H1 (cell line): ENCODE measurements at regions not wholly inside any gene's neighbourhood (a gene's known extent, or its start where the extent isn't known, plus 50 kb on each side); places are given as distances from the start of the nearest gene placed in this dataset.
A peak's percentile ranks its signal among the peaks of the same experiment; 100 is the strongest.

Experiments used
- CTCF ChIA-PET: fragments of 300-600 bp; sonication (Branson Sonifier 250); formaldehyde crosslinking; loops from one replicate; lab custom pipeline; 2021; ENCODE audit not compliant: partially characterized antibody; lab: Charles Lee
- POLR2A ChIA-PET: fragments of 300-600 bp; sonication (Branson Sonifier 250); formaldehyde crosslinking; loops from one replicate; lab custom pipeline; 2021; ENCODE audit warnings: inconsistent platforms; ENCODE audit not compliant: partially characterized antibody; lab: Charles Lee
- DNase-seq, 2 experiments: peaks; one replicate each; pipeline versions ENCODE4 v3.0.0 to v3.0.0-alpha.2; 2010 to 2022; ENCODE audit warnings: low spot score in 2 of 2, low read depth in 1 of 2, mixed read lengths in 1 of 2
- FAIRE-seq: peaks from 2 replicates; lab custom pipeline; 2011; peaks lifted over from hg19 to GRCh38; lab: Jason Lieb, UNC
- H2AFZ ChIP-seq: 2 replicates; pipeline ENCODE4 v1.8.1; 2012; ENCODE audit warnings: low read length, inconsistent platforms
- H2AK5ac ChIP-seq: 2 replicates; pipeline ENCODE4 v1.6.1; 2013; ENCODE audit warnings: low read depth, low read length
- H2BK120ac ChIP-seq: replicated peaks from 2 replicates; pipeline ENCODE3; 2013; ENCODE audit warnings: low read depth, low read length, inconsistent platforms
- H2BK12ac ChIP-seq: 2 replicates; pipeline ENCODE4 v1.6.1; 2013; ENCODE audit warnings: low read depth, low read length
- H2BK15ac ChIP-seq: 2 replicates; pipeline ENCODE4 v1.6.1; 2013; ENCODE audit warnings: low read length
- H2BK20ac ChIP-seq: 2 replicates; pipeline ENCODE4 v1.6.1; 2013; ENCODE audit warnings: low read length
- H2BK5ac ChIP-seq: 2 replicates; pipeline ENCODE4 v1.6.1; 2013; ENCODE audit warnings: low read depth, low read length
- H3K14ac ChIP-seq: 2 replicates; pipeline ENCODE4 v1.6.1; 2013; ENCODE audit warnings: inconsistent platforms; ENCODE audit not compliant: insufficient read length
- H3K18ac ChIP-seq: 2 replicates; pipeline ENCODE4 v1.6.1; 2013; ENCODE audit warnings: low read length; ENCODE audit errors: extremely low read depth
- H3K23ac ChIP-seq: 2 replicates; pipeline ENCODE4 v1.6.1; 2013; ENCODE audit warnings: inconsistent platforms; ENCODE audit not compliant: insufficient read length
- H3K23me2 ChIP-seq: 2 replicates; pipeline ENCODE4 v1.6.1; 2013; ENCODE audit warnings: low read depth, low read length
- H3K27ac ChIP-seq: 2 replicates; pipeline ENCODE4 v1.6.1; 2011; ENCODE audit warnings: low read depth, low read length, inconsistent platforms
- H3K27me3 ChIP-seq, 4 experiments: replicated peaks in 1 of 4; 1 replicate in 1 of 4; 2 replicates in 3 of 4; pipeline versions ENCODE4 v1.6.1 to v1.8.1; 2011 to 2013; ENCODE audit warnings: low read length in 3 of 4, mild to moderate bottlenecking in 3 of 4, inconsistent platforms in 2 of 4, mixed read lengths in 2 of 4, moderate library complexity in 1 of 4; ENCODE audit not compliant: control insufficient read depth in 3 of 4, insufficient read depth in 3 of 4; ENCODE audit errors: extremely low read depth in 1 of 4
- H3K36me3 ChIP-seq, 4 experiments: 2 replicates each; pipeline versions ENCODE4 v1.6.1 to v1.8.1; 2011 to 2013; ENCODE audit warnings: mild to moderate bottlenecking in 4 of 4, low read length in 3 of 4, moderate library complexity in 2 of 4, control low read depth in 1 of 4, inconsistent platforms in 1 of 4; ENCODE audit not compliant: insufficient read depth in 4 of 4, control insufficient read depth in 2 of 4
- H3K4ac ChIP-seq: replicated peaks from 2 replicates; pipeline ENCODE3; 2013; ENCODE audit warnings: low read length, low read depth, mixed read lengths, inconsistent platforms; ENCODE audit not compliant: insufficient read length
- H3K4me1 ChIP-seq, 4 experiments: replicated peaks in 1 of 4; 1 replicate in 1 of 4; 2 replicates in 3 of 4; pipeline versions ENCODE4 v1.6.1 to v1.8.1; 2011 to 2013; ENCODE audit warnings: low read length in 3 of 4, inconsistent platforms in 2 of 4, mixed read lengths in 1 of 4; ENCODE audit not compliant: insufficient read depth in 4 of 4, control insufficient read depth in 3 of 4
- H3K4me2 ChIP-seq, 2 experiments: 2 replicates each; pipeline versions ENCODE4 v1.6.1 to v1.8.1; 2011 to 2013; ENCODE audit warnings: low read depth in 2 of 2, low read length in 2 of 2, control low read depth in 1 of 2, inconsistent platforms in 1 of 2, mild to moderate bottlenecking in 1 of 2; ENCODE audit not compliant: insufficient read depth in 1 of 2
- H3K4me3 ChIP-seq, 4 experiments: fragments of 200-600, 300-600 bp in 1 of 4; sonication (generic), shearing (Covaris generic), sonication (Bioruptor Twin) in 1 of 4; 2 replicates each; pipeline versions ENCODE4 v1.5.1 to v1.8.1; 2011 to 2016; ENCODE audit warnings: low read length in 4 of 4, low read depth in 3 of 4, control low read depth in 2 of 4, inconsistent platforms in 2 of 4, mild to moderate bottlenecking in 2 of 4, mixed read lengths in 1 of 4, moderate library complexity in 1 of 4; ENCODE audit not compliant: insufficient read depth in 2 of 4; ENCODE audit errors: extremely low read depth in 1 of 4
- H3K56ac ChIP-seq: replicated peaks from 2 replicates; pipeline ENCODE3; 2013; ENCODE audit warnings: low read depth, mild to moderate bottlenecking, mixed read lengths, low read length, inconsistent platforms; ENCODE audit not compliant: insufficient read length
- H3K79me1 ChIP-seq: 2 replicates; pipeline ENCODE4 v1.6.1; 2013; ENCODE audit warnings: low read depth, low read length, control low read depth
- H3K79me2 ChIP-seq, 2 experiments: 2 replicates each; pipeline versions ENCODE4 v1.6.1 to v1.8.1; 2012 to 2013; ENCODE audit warnings: low read length in 2 of 2, mild to moderate bottlenecking in 2 of 2, inconsistent platforms in 1 of 2; ENCODE audit not compliant: insufficient read depth in 2 of 2, control insufficient read depth in 1 of 2
- H3K9ac ChIP-seq, 4 experiments: replicated peaks in 1 of 4; 1 replicate in 1 of 4; 2 replicates in 3 of 4; pipeline versions ENCODE4 v1.6.1 to v1.8.1; 2011 to 2013; ENCODE audit warnings: low read depth in 3 of 4, low read length in 3 of 4, control low read depth in 2 of 4, mild to moderate bottlenecking in 2 of 4, moderate library complexity in 2 of 4, inconsistent platforms in 1 of 4; ENCODE audit errors: extremely low read depth in 1 of 4
- H3K9me3 ChIP-seq, 2 experiments: 2 replicates each; pipeline versions ENCODE4 v1.6.1 to v1.8.1; 2012 to 2013; ENCODE audit warnings: mild to moderate bottlenecking in 2 of 2, moderate library complexity in 2 of 2, control low read depth in 1 of 2, inconsistent platforms in 1 of 2, low read depth in 1 of 2, low read length in 1 of 2, mixed read lengths in 1 of 2; ENCODE audit not compliant: insufficient read depth in 2 of 2
- H4K20me1 ChIP-seq, 2 experiments: replicated peaks in 1 of 2; 2 replicates each; pipeline versions ENCODE3 to v1.8.1; 2011 to 2013; ENCODE audit warnings: inconsistent platforms in 2 of 2, low read length in 2 of 2, mild to moderate bottlenecking in 1 of 2; ENCODE audit not compliant: insufficient read depth in 2 of 2, control insufficient read depth in 1 of 2
- H4K5ac ChIP-seq: 2 replicates; pipeline ENCODE4 v1.6.1; 2013; ENCODE audit warnings: low read length, low read depth, mixed read lengths, inconsistent platforms; ENCODE audit not compliant: insufficient read length
- H4K8ac ChIP-seq: 2 replicates; pipeline ENCODE4 v1.8.0; 2013; ENCODE audit warnings: mild to moderate bottlenecking, moderate library complexity, low read length, inconsistent platforms; ENCODE audit not compliant: insufficient read depth; ENCODE audit errors: extremely low read depth
- H4K91ac ChIP-seq: replicated peaks from 2 replicates; pipeline ENCODE3; 2013; ENCODE audit warnings: low read length, mixed read lengths, inconsistent platforms; ENCODE audit not compliant: insufficient read length
- CEBPB ChIP-seq: IDR thresholded peaks from 2 replicates; pipeline ENCODE4 v1.6.1; 2012; ENCODE audit warnings: low read depth, low read length
- CHD1 ChIP-seq: IDR thresholded peaks from 2 replicates; pipeline ENCODE4 v1.6.1; 2012; ENCODE audit warnings: low read depth, low read length, improper control_type of control experiment
- EZH2 ChIP-seq: fragments of 200-600 bp; sonication (generic); IDR thresholded peaks from 2 replicates; pipeline ENCODE4 v1.7.1; 2012; ENCODE audit warnings: low read depth, mild to moderate bottlenecking, moderate library complexity, low read length, inconsistent platforms; ENCODE audit not compliant: severe bottlenecking
- WGBS, 2 experiments: shearing (Covaris generic) in 1 of 2; methylation state at CpG; one replicate each; pipeline versions ENCODE4 v1.1.6 to v1.1.7; 2013 to 2015; ENCODE audit warnings: low lambda C conversion rate in 2 of 2, mixed read lengths in 2 of 2, inconsistent platforms in 1 of 2, low coverage in 1 of 2, missing lambda C conversion rate in 1 of 2; ENCODE audit not compliant: insufficient replicate concordance in 2 of 2, insufficient coverage in 1 of 2, insufficient read length in 1 of 2; ENCODE audit errors: extremely low coverage in 1 of 2, missing lambda C conversion rate in 1 of 2; 5-methylcytosine and 5-hydroxymethylcytosine counted together

DNA sequence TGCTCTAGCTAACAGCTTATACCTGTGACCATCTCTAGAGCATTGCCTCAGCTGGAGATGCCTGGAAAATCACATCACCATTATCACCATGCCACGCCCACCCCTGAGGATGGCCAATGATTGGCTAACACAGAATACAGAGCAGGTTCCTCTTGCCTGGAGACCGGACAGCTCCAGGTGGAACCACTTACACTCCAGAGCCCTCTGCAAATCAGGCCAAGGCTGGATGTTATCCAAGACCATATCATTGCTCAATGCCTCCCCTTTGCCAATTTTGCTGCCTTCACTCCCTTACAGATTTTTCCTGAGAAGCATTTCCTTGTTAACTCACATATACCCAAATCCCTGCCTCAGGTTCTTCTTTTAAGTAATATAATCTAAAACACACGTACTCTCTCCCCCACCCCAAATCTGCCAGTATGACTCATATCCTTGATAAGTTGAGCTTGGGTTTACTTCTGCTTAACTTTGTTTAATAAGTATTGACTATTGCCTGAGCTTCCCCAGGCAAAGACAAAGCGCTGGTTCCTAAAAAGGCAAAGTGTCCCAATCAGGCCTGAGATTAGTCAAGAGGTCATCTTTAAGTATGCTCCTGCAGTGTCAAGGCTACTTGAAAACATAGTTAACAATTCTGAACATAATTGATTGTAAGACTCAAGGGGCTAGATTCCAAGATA lies 309.6 kb downstream of the EPB41L4A start:
- no peak overlapping the region for H4K8ac ChIP-seq
- H3K4me1 ChIP-seq: no peaks in the 10 kb centered on the region
- no peak overlapping the region for H4K91ac ChIP-seq
- no peaks in the 10 kb centered on the region for H3K79me2 ChIP-seq
- H2BK15ac ChIP-seq: no peak overlapping the region
- no peak overlapping the region for H3K14ac ChIP-seq
- H3K36me3 ChIP-seq: no peaks in the 10 kb centered on the region
- H3K9ac ChIP-seq: no peak overlapping the region
- no peak overlapping the region for H3K4ac ChIP-seq
- no peaks in the 10 kb centered on the region for H3K9me3 ChIP-seq
- no peak overlapping the region for H2BK12ac ChIP-seq
- no peak overlapping the region for H3K18ac ChIP-seq
- no peak overlapping the region for H2BK120ac ChIP-seq
- no peak overlapping the region for H2AFZ ChIP-seq
- no peak overlapping the region for H3K56ac ChIP-seq
- no peaks in the 10 kb centered on the region for H4K20me1 ChIP-seq
- no peak overlapping the region for H3K27ac ChIP-seq
- H3K4me2 ChIP-seq: no peak overlapping the region
- no peak overlapping the region for H2AK5ac ChIP-seq
- ChIA-PET CTCF (interaction anchor here (1.0 kb wide), 1 partner anchor 10 kb away, joined by 3 read pairs; no protein-coding TSS in a partner anchor), POLR2A (interaction anchor here (1.1 kb wide), 1 partner anchor 352 kb away, joined by 3 read pairs; no protein-coding TSS in a partner anchor)
- no peak overlapping the region for H2BK5ac ChIP-seq
- no peaks in the 10 kb centered on the region for H3K27me3 ChIP-seq
- FAIRE-seq (no peak), DNase-seq (peak; percentile 17 to 57)
- H3K23ac ChIP-seq: no peak overlapping the region
- TF ChIP-seq CHD1: no peak
- TF ChIP-seq EZH2: no peak
- TF ChIP-seq CEBPB: peak; percentile 9; the same call in 1 of the 2 replicates
- no peak overlapping the region for H4K5ac ChIP-seq
- H2BK20ac ChIP-seq: no peak overlapping the region
- H3K23me2 ChIP-seq: no peaks in the 10 kb centered on the region
- WGBS, 2 experiments: 86% methylated on average over 4 of the region's 4 CpGs; no CpG with 5 or more reads in 1 of the 2 experiments
- H3K79me1 ChIP-seq: no peaks in the 10 kb centered on the region
- no peak overlapping the region for H3K4me3 ChIP-seq
